ENCODE measurements at regions not wholly inside any gene's neighbourhood (a gene's known extent, or its start where the extent isn't known, plus 50 kb on each side); places are given as distances from the start of the nearest gene placed in this dataset.

- TF ChIP-seq EZH2 (IDR thresholded peaks at IDR 0.05; ENCODE audit: insufficient read depth, poor library complexity, severe bottlenecking) (no peak), EZH2phosphoT487 (IDR thresholded peaks at IDR 0.05; ENCODE audit: insufficient read depth, low read depth) (no peak)
Observed at GRCh38 chr7:45987521-45988290, 66.6 kb upstream of the IGFBP3 start.

All from GM23248 (cell line).